ENCODE measurements at regions not wholly inside any gene's neighbourhood (a gene's known extent, or its start where the extent isn't known, plus 50 kb on each side); places are given as distances from the start of the nearest gene placed in this dataset.

GRCh38 chr20:54379893-54380584, 95.4 kb upstream of the DOK5 start:
- TF ChIP-seq CTCF (IDR thresholded peaks at IDR 0.05), result no peak
- no peak for TF ChIP-seq EZH2 (IDR thresholded peaks at IDR 0.05; ENCODE audit: borderline replicate concordance, insufficient read depth, low read depth, low read length, poor library complexity, severe bottlenecking)

Measured in B cell (primary cell).